Left lung (tissue), 4 donors: ENCODE measurements at regions not wholly inside any gene's neighbourhood (a gene's known extent, or its start where the extent isn't known, plus 50 kb on each side); places are given as distances from the start of the nearest gene placed in this dataset.

Source experiments
- ATAC-seq: fragments of 200-7000 bp; cut with Tn5 transposase; one replicate; pipeline ENCODE4 v1.9.1; 2020; ENCODE audit warnings: moderate library complexity
- DNase-seq, 4 donors: peaks; one replicate each; pipeline ENCODE4 v3.0.0-alpha.2; 2013 to 2020
- H3K27ac ChIP-seq, 2 donors: fragments of 200-600 bp; sonication (generic) in 1 of 2; one replicate each; pipeline versions ENCODE4 v1.5.0 to v1.8.0; 2020 to 2021
- H3K27me3 ChIP-seq, 2 donors: fragments of 200-600 bp; sonication (generic) in 1 of 2; one replicate each; pipeline versions ENCODE4 v1.5.0 to v1.8.0; 2020 to 2021
- H3K36me3 ChIP-seq, 2 donors: fragments of 200-600 bp; sonication (generic) in 1 of 2; one replicate each; pipeline versions ENCODE4 v1.5.0 to v1.8.0; 2020 to 2021
- H3K4me1 ChIP-seq, 2 donors: fragments of 200-600 bp; one replicate each; pipeline ENCODE4 v1.8.0; 2021
- H3K4me3 ChIP-seq, 2 donors: fragments of 200-600 bp; sonication (generic) in 1 of 2; one replicate each; pipeline versions ENCODE4 v1.5.0 to v1.8.0; 2020 to 2021; ENCODE audit warnings: mild to moderate bottlenecking in 1 of 2
- H3K9me3 ChIP-seq, 2 donors: fragments of 200-600 bp; sonication (generic) in 1 of 2; one replicate each; pipeline versions ENCODE4 v1.5.0 to v1.8.0; 2020 to 2021
- intact Hi-C, 2 donors: fragments of 100-400 bp; cut with DNase I; formaldehyde crosslinking; loops; one replicate each; pipeline versions ENCODE4 v1.11.2 to v1.14.2; 2022
- TF ChIP-seq, protein P1 (sequence below), 2 donors: fragments of 200-600 bp; sonication (generic) in 1 of 2; IDR thresholded peaks; one replicate each; pipeline versions ENCODE4 v1.5.0 to v1.8.0; 2021; ENCODE audit warnings: antibody characterized with exemption in 2 of 2
- donor health status: DM: no; HTN: yes; CAD: no.
- donor health status: DM: no; HTN: no; CAD: no.

DNA sequence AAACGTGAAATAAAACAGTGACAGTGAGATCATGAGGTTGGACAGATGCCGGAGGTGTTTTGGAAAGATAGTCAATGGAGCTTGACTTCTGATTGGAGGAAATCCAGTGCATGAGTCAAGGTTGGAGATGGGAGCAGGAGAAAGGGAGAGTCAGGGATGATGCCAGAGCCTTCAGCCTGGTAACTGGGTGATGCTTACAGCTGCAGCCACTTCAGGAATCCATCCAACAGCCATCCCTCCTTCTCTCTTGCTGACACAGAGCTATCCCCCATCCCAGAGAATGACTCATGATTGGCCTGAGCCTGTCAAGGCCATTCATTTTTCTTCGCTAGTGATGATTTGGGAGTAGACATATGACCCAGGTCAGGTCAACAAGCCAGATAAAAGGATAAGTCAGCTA, 112.8 kb downstream of the SAMD5 start:
- DNase-seq (no peak), ATAC-seq (peak; percentile 55)
- no peaks in the 10 kb centered on the region for H3K9me3 ChIP-seq
- no peak overlapping the region for H3K4me3 ChIP-seq
- H3K36me3 ChIP-seq, result no peaks in the 10 kb centered on the region
- intact Hi-C loops, result no loop called here
- H3K27ac ChIP-seq, result no peak overlapping the region
- no peaks in the 10 kb centered on the region for H3K4me1 ChIP-seq
- TF ChIP-seq, protein P1, sequence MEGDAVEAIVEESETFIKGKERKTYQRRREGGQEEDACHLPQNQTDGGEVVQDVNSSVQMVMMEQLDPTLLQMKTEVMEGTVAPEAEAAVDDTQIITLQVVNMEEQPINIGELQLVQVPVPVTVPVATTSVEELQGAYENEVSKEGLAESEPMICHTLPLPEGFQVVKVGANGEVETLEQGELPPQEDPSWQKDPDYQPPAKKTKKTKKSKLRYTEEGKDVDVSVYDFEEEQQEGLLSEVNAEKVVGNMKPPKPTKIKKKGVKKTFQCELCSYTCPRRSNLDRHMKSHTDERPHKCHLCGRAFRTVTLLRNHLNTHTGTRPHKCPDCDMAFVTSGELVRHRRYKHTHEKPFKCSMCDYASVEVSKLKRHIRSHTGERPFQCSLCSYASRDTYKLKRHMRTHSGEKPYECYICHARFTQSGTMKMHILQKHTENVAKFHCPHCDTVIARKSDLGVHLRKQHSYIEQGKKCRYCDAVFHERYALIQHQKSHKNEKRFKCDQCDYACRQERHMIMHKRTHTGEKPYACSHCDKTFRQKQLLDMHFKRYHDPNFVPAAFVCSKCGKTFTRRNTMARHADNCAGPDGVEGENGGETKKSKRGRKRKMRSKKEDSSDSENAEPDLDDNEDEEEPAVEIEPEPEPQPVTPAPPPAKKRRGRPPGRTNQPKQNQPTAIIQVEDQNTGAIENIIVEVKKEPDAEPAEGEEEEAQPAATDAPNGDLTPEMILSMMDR (IDR thresholded peaks at IDR 0.05), result no peak
- H3K27me3 ChIP-seq, result no peaks in the 10 kb centered on the region

DNA sequence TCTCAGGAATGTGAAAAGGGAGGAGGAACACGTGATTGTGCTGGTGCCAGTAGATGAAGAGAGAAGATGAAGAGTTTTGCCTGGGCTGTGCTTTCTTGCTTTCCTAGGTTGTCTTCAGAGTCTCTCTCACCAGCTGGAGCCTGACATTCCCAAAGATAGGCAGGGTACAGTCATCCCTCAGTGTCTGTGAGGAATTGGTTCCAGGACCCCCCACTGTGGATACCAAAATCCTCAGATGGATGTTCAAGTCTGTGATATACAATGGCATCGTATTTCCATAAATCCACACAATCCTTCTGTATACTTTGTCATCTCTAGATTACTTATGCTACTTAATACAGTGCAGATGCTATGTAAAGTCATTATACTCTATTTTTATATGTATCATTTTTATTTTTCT, 113.5 kb downstream of the SAMD5 start:
- DNase-seq (no peak), ATAC-seq (no peak)
- Histone ChIP-seq H3K36me3 (no peaks in the 10 kb centered on the region), H3K27ac (no peak overlapping the region), H3K4me3 (no peak overlapping the region), H3K9me3 (no peaks in the 10 kb centered on the region), H3K4me1 (no peaks in the 10 kb centered on the region), H3K27me3 (no peaks in the 10 kb centered on the region)
- intact Hi-C loops, result no loop called here
- TF ChIP-seq, protein P1 (IDR thresholded peaks at IDR 0.05), result no peak

DNA sequence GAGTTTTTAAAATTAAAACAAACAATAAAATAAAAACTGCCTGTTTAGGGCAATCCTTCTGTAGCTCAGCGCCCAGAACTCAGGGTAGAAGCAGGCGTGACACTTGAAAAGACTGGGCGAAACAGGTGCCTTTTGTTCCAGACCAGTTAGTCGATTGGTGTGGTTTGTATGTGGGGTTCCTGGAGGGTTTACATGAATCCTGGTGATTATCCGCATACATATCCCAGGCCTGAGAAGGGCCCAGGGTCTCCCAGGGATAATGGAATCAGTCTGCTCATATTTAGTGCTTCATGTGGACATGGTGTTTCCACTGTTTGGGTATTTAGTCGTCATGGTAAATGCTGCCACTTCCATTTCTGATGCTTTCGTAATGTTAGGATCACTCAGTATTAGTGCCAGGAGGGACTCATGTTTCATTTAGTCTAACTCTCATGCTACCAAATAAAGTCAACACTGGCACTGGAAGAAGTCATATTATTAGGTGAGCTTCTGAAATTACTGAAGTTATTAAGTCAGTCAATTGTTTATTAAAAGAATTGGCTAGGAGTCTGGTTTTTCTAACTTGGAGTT, 116.5 kb downstream of the SAMD5 start:
- peaks cover 0 to 4% of the 10 kb centered on the region in 2 donors for H3K4me1 ChIP-seq
- peak in 1 of 4 donors; percentile 51 for DNase-seq
- H3K27me3 ChIP-seq, result no peaks in the 10 kb centered on the region
- no peaks in the 10 kb centered on the region for H3K36me3 ChIP-seq
- no peak for ATAC-seq
- H3K9me3 ChIP-seq, result no peaks in the 10 kb centered on the region
- TF ChIP-seq, protein P1 (IDR thresholded peaks at IDR 0.05), result no peak
- intact Hi-C loops, result no loop called here
- no peak overlapping the region for H3K4me3 ChIP-seq
- H3K27ac ChIP-seq, result no peak overlapping the region

DNA sequence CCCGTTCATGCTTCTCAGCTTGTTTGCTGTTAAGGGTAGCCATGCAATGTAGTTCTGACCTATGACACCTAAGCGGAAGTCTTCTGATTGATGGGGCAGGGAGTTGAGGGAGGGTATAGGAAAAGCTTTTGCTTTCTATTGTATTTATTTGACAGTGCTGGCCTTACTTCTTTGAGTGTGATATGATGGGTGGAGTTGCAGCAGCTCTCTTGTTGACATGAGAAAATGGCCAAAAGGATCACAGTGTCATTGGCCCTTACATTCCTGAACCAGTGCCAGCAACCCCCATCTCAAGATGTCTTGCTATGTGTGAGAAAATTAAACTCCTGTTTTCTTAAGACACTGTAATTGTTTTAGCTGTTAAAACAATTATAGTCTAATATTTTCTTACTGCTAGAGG, 117.5 kb downstream of the SAMD5 start:
- intact Hi-C loops, result no loop called here
- no peak for ATAC-seq

DNA sequence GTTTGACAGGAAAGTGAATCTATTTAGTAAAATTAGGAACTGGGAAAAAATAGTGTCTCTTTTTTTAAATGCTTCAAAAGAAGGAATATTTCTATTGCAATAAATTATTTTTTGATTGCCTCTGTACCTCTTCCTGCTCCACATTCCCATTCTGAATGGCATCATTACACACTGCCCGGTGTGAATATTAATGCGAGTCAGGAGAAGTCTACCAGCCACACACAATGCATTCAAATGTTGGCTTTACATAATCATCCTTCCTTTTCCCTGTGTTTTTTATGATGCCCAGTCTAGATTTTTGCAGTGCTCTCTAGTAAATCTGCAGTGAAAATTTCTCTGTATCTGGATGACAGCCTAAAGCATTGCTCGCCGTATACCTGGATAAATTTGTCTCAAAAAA, 118.9 kb downstream of the SAMD5 start:
- intact Hi-C loops, result no loop called here
- no peak for DNase-seq
- ATAC-seq, result no peak
- Histone ChIP-seq H3K27ac (no peak overlapping the region), H3K27me3 (no peaks in the 10 kb centered on the region), H3K4me1 (peaks cover 0 to 4% of the 10 kb centered on the region in 2 donors), H3K36me3 (no peaks in the 10 kb centered on the region), H3K4me3 (no peak overlapping the region), H3K9me3 (no peaks in the 10 kb centered on the region)
- TF ChIP-seq, protein P1 (IDR thresholded peaks at IDR 0.05), result no peak

More for the DNA sequence above, 117.5 kb downstream of the SAMD5 start:
- Histone ChIP-seq H3K4me1 (peaks cover 0 to 4% of the 10 kb centered on the region in 2 donors), H3K36me3 (no peaks in the 10 kb centered on the region), H3K9me3 (no peaks in the 10 kb centered on the region), H3K4me3 (no peak overlapping the region), H3K27ac (no peak overlapping the region), H3K27me3 (no peaks in the 10 kb centered on the region)
- no peak for DNase-seq
- TF ChIP-seq, protein P1 (IDR thresholded peaks at IDR 0.05), result no peak
